ENCODE measurements at regions not wholly inside any gene's neighbourhood (a gene's known extent, or its start where the extent isn't known, plus 50 kb on each side); places are given as distances from the start of the nearest gene placed in this dataset.

DNA sequence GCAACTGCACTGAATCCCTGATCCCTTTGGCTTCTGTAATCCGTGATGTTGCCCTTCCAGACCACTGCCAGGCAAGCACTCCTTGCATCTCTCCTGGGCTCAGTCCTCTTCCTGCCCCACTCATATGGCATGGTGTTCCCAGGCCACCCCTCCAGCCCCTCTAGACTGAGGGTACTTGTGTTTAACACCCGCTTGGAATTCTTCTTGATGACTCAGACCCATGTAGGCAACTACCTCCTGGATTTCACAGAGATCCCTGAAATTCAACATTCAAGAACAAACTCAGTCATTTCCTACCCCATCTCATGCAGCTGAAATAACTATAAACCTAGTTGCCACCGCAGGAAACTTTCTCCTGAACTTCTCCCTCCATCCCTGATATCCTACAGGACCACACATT, 541.9 kb upstream of the CDH11 start:
- Histone ChIP-seq H3K4me3 (no peak overlapping the region), H3K36me3 (no peaks in the 10 kb centered on the region), H3K9me3 (no peaks in the 10 kb centered on the region), H3K27me3 (no peaks in the 10 kb centered on the region), H3K27ac (no peak overlapping the region), H3K4me1 (peaks cover 0 to 5% (median under 1%) of the 10 kb centered on the region in 9 donors)
- 91 to 95% methylated on average over 3 of the region's 3 CpGs for WGBS, 2 donors
- ATAC-seq (no peak), DNase-seq (no peak)
- intact Hi-C loops (cut with DNase I) = no loop called here
- TF ChIP-seq CTCF (IDR thresholded peaks at IDR 0.05) = no peak

- Histone ChIP-seq H3K4me1 (peaks cover 0 to 11% (median 8%) of the 10 kb centered on the region in 9 donors), H3K36me3 (no peaks in the 10 kb centered on the region), H3K27me3 (peaks cover 0 to under 1% (median 0%) of the 10 kb centered on the region in 7 donors), H3K4me3 (no peak overlapping the region), H3K9me3 (no peaks in the 10 kb centered on the region), H3K27ac (no peak overlapping the region)
- no peak for TF ChIP-seq CTCF (IDR thresholded peaks at IDR 0.05)
- intact Hi-C loops (cut with DNase I) = no loop called here
- no peak for DNase-seq
- ATAC-seq = no peak
- 91 to 93% methylated on average over 4 of the region's 4 CpGs for WGBS, 2 donors
Measured at GRCh38 chr16:65662256-65662655, 540.4 kb upstream of the CDH11 start.

DNA sequence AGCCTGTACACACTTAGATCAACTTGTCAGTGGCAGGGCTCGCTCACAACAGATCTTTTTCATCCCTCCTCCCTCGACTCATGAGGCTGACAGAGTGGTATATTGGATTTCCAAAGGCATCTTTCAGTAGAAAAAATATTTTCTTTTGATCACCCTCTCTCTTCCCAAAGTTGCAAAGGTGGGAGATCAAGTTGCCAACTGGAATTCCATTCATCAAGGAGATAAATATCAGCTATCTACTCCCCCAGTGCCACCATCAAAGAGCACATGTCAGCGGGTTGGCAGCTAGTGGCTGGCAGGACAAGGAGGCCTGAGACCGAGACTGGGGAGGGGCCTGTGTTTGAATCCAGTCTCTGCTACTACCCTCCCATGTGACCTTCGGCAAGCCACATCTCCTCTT, 539.7 kb upstream of the CDH11 start:
- Histone ChIP-seq H3K27me3 (peaks cover 0 to 8% (median 0%) of the 10 kb centered on the region in 7 donors), H3K4me1 (peaks cover 0 to 15% (median 8%) of the 10 kb centered on the region in 9 donors), H3K9me3 (no peaks in the 10 kb centered on the region), H3K4me3 (no peak overlapping the region), H3K27ac (no peak overlapping the region), H3K36me3 (no peaks in the 10 kb centered on the region)
- 91 to 96% methylated on average over 5 of the region's 5 CpGs for WGBS, 2 donors
- DNase-seq = no peak
- intact Hi-C loops (cut with DNase I) = no loop called here
- ATAC-seq = no peak
- TF ChIP-seq CTCF (IDR thresholded peaks at IDR 0.05) = no peak

DNA sequence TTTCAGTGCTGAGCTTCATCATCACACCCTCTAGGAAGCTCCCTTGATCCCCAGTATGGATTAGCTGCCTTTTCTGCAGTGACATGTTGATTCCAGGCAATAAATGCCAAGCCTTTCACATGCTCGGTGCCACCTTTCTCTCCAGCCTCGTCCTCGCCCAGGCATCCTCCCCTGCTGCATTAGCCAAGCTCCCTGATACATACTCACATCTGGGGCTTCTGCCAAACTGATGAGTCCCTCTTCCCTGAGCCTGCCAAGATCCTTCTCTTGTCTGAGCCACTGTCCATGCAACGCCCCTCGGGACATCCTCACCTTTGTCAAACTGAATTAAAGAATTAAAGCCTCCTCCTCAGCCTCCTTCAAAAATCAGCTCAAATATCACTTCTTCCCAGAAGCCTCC, 538.5 kb upstream of the CDH11 start:
- Histone ChIP-seq H3K36me3 (no peaks in the 10 kb centered on the region), H3K27me3 (peaks cover 0 to 14% (median 3%) of the 10 kb centered on the region in 7 donors), H3K9me3 (no peaks in the 10 kb centered on the region), H3K4me1 (peaks cover 0 to 15% (median 8%) of the 10 kb centered on the region in 9 donors), H3K4me3 (no peak overlapping the region), H3K27ac (no peak overlapping the region)
- ATAC-seq = no peak
- intact Hi-C loops (cut with DNase I) = no loop called here
- 88 to 93% methylated on average over 5 of the region's 5 CpGs for WGBS, 2 donors
- DNase-seq = no peak
- no peak for TF ChIP-seq CTCF (IDR thresholded peaks at IDR 0.05)
